ENCODE measurements at regions not wholly inside any gene's neighbourhood (a gene's known extent, or its start where the extent isn't known, plus 50 kb on each side); places are given as distances from the start of the nearest gene placed in this dataset.
"Not testable (repeated sequence)": the region's sequence is repeated elsewhere in the genome, so short reads cannot be mapped to it uniquely, and the experiment has no call there.

- TF ChIP-seq, protein P1, sequence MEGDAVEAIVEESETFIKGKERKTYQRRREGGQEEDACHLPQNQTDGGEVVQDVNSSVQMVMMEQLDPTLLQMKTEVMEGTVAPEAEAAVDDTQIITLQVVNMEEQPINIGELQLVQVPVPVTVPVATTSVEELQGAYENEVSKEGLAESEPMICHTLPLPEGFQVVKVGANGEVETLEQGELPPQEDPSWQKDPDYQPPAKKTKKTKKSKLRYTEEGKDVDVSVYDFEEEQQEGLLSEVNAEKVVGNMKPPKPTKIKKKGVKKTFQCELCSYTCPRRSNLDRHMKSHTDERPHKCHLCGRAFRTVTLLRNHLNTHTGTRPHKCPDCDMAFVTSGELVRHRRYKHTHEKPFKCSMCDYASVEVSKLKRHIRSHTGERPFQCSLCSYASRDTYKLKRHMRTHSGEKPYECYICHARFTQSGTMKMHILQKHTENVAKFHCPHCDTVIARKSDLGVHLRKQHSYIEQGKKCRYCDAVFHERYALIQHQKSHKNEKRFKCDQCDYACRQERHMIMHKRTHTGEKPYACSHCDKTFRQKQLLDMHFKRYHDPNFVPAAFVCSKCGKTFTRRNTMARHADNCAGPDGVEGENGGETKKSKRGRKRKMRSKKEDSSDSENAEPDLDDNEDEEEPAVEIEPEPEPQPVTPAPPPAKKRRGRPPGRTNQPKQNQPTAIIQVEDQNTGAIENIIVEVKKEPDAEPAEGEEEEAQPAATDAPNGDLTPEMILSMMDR (IDR thresholded peaks at IDR 0.05 in 8 of 11, conservative IDR thresholded peaks at IDR 0.05 in 3 of 11) = not testable (repeated sequence)
- TF ChIP-seq POLR2A (IDR thresholded peaks at IDR 0.05) = not testable (repeated sequence)
Measured at GRCh38 chr16:18148132-18148531, 188.4 kb downstream of the NPIPA8 start.
